Esophagus muscularis mucosa (tissue), 3 donors: ENCODE measurements at regions not wholly inside any gene's neighbourhood (a gene's known extent, or its start where the extent isn't known, plus 50 kb on each side); places are given as distances from the start of the nearest gene placed in this dataset.

Experiments
- CTCF ChIP-seq, 3 experiments: fragments of 200-600 bp in 2 of 3; fragments of 450-650 bp in 1 of 3; sonication (generic) in 2 of 3; IDR thresholded peaks; one replicate each; pipeline ENCODE4 v1.5.1; 2017 to 2019; ENCODE audit warnings: antibody characterized with exemption in 3 of 3, mild to moderate bottlenecking in 2 of 3, moderate library complexity in 1 of 3
- POLR2A ChIP-seq: fragments of 450-650 bp; IDR thresholded peaks from one replicate; pipeline ENCODE4 v1.6.1; 2017; ENCODE audit warnings: antibody characterized with exemption, moderate library complexity, mild to moderate bottlenecking, low read depth
- POLR2AphosphoS5 ChIP-seq, 2 donors: sonication (generic); formaldehyde crosslinking; IDR thresholded peaks; one replicate each; pipeline ENCODE4 v1.6.1; 2017; ENCODE audit warnings: antibody characterized with exemption in 2 of 2

GRCh38 chr22:48691431-48691851 is 1136.2 kb downstream of the BRD1 start:
- TF ChIP-seq POLR2A (no peak), CTCF (IDR thresholded peaks at IDR 0.05) (no peak), POLR2AphosphoS5 (IDR thresholded peaks at IDR 0.05) (no peak)
